Spleen (tissue), 11 donors: ENCODE measurements at regions not wholly inside any gene's neighbourhood (a gene's known extent, or its start where the extent isn't known, plus 50 kb on each side); places are given as distances from the start of the nearest gene placed in this dataset.
"Not testable (repeated sequence)": the region's sequence is repeated elsewhere in the genome, so short reads cannot be mapped to it uniquely, and the experiment has no call there.

ENCODE experiments used
- DNase-seq: peaks from one replicate; pipeline ENCODE4 v3.0.0-alpha.2; 2020
- H3K27ac ChIP-seq, 8 donors: fragments of 200-600 bp; sonication (generic) in 7 of 8; 1 replicate in 4 of 8; 2 replicates in 4 of 8; pipeline versions ENCODE4 v1.5.0 to v1.8.0; 2016 to 2021; ENCODE audit warnings: inconsistent platforms in 4 of 8, mild to moderate bottlenecking in 4 of 8, moderate library complexity in 1 of 8
- H3K27me3 ChIP-seq, 7 donors: fragments of 200-600 bp; sonication (generic) in 6 of 7; replicated peaks in 1 of 7; 1 replicate in 4 of 7; 2 replicates in 3 of 7; pipeline versions ENCODE4 v1.5.0 to v1.8.0; 2016 to 2021; ENCODE audit warnings: inconsistent platforms in 3 of 7, mild to moderate bottlenecking in 1 of 7
- H3K36me3 ChIP-seq, 6 donors: fragments of 200-600 bp; sonication (generic) in 5 of 6; 1 replicate in 4 of 6; 2 replicates in 2 of 6; pipeline versions ENCODE4 v1.5.0 to v1.8.0; 2016 to 2021; ENCODE audit warnings: inconsistent platforms in 2 of 6
- H3K4me1 ChIP-seq, 6 donors: fragments of 200-600 bp; sonication (generic) in 5 of 6; 1 replicate in 3 of 6; 2 replicates in 3 of 6; pipeline versions ENCODE4 v1.5.0 to v1.8.0; 2016 to 2021; ENCODE audit warnings: inconsistent platforms in 3 of 6
- H3K4me3 ChIP-seq, 8 donors: fragments of 200-600 bp; sonication (generic) in 7 of 8; 1 replicate in 4 of 8; 2 replicates in 4 of 8; pipeline versions ENCODE4 v1.5.0 to v1.8.0; 2016 to 2021; ENCODE audit warnings: inconsistent platforms in 4 of 8, mild to moderate bottlenecking in 4 of 8, moderate library complexity in 2 of 8
- H3K9me3 ChIP-seq, 8 donors: fragments of 200-600 bp; sonication (generic) in 7 of 8; 1 replicate in 4 of 8; 2 replicates in 4 of 8; pipeline versions ENCODE4 v1.5.0 to v1.8.0; 2016 to 2021; ENCODE audit warnings: inconsistent platforms in 4 of 8
- POLR2A ChIP-seq, 3 donors: fragments of 450-650 bp; IDR thresholded peaks; one replicate each; pipeline ENCODE4 v1.5.1; 2017; ENCODE audit warnings: antibody characterized with exemption in 3 of 3, mild to moderate bottlenecking in 1 of 3
- POLR2AphosphoS5 ChIP-seq, 3 donors: sonication (generic); formaldehyde crosslinking; IDR thresholded peaks; one replicate each; pipeline ENCODE4 v1.5.1; 2017; ENCODE audit warnings: antibody characterized with exemption in 3 of 3
- WGBS, 5 donors: extraction: QIAGEN DNeasy Blood & Tissue Kit in 3 of 5; methylation state at CpG; one replicate each; pipeline versions ENCODE4 v1.1.5 to v1.1.7; 2013 to 2018; 5-methylcytosine and 5-hydroxymethylcytosine counted together
- intact Hi-C: fragments of 100-400 bp; cut with DNase I; formaldehyde crosslinking; loops from one replicate; pipeline ENCODE4 v1.15.0; 2023; ENCODE audit warnings: low total_unique reads
- TF ChIP-seq, protein P1 (sequence below), 11 experiments: fragments of 200-600 bp in 7 of 11; fragments of 450-650 bp in 4 of 11; sonication (generic) in 4 of 11; IDR thresholded peaks in 8 of 11; conservative IDR thresholded peaks in 3 of 11; 1 replicate in 7 of 11; 2 replicates in 4 of 11; pipeline versions ENCODE4 v1.4.0 to v1.8.0; 2016 to 2021; ENCODE audit warnings: antibody characterized with exemption in 11 of 11, inconsistent platforms in 4 of 11, mild to moderate bottlenecking in 1 of 11
- donor health status: healthy with polysubstance abuse.
- donor health status: DM: no; HTN: no; CAD: no; lungs with moderate emphysema.
- donor health status: DM: no; HTN: no; CAD: no.
- donor health status: Bipolar disorder and iron deficiency.
- donor health status: healthy.
- donor health status: DM: no; HTN: no; CAD: no.
- donor health status: DM: yes; HTN: yes; CAD: no.

DNA sequence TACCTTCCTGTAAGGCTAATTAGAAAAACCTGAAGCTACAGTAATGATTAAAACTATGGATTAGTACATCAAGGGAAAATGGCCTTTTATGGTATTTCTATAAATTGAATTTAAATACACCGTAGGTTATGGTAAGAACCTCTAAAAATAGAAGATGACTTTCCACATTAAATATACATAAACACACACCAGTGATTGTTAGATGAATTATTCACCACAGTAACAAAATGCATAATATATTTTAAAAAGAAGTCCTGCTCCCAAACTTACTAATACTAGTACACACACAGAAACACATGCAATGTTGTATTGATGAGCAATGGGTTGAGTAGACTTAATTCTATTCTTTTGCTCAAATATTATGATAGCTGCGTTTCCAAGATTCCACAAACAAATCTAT is 277.9 kb upstream of the ANKRD50 start:
- intact Hi-C loops = no loop called here

DNA sequence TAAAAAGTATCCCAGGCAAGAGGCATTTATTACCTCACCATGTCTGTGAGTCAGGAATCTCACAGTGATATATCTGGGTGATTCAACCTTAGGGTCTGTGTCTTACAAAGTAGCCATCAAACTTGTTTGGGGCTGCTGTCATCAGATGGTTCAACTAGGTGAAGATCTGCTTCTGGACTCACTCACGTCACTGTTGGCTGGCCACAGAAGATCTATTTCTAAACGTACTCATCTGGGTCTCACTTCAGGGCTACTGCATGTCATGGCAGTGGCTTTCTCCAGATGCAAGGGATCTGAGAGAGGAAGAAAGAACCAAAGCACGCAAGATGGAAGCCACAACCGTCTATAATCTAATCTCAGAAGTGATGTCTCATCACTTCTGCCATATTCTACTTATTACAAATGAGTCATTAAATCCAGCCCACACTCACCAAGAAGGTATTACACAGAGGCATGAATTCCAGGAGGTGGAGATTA is 267.8 kb upstream of the ANKRD50 start:
- Histone ChIP-seq H3K4me3 (no peak overlapping the region), H3K27me3 (no peaks in the 10 kb centered on the region), H3K27ac (no peak overlapping the region), H3K9me3 (no peaks in the 10 kb centered on the region), H3K36me3 (no peaks in the 10 kb centered on the region), H3K4me1 (no peaks in the 10 kb centered on the region)
- DNase-seq = no peak
- 67 to 80% (median 78%) methylated on average over 4 of the region's 4 CpGs for WGBS, 5 donors
- TF ChIP-seq POLR2A (IDR thresholded peaks at IDR 0.05) (no peak), POLR2AphosphoS5 (IDR thresholded peaks at IDR 0.05) (no peak)
- TF ChIP-seq, protein P1, sequence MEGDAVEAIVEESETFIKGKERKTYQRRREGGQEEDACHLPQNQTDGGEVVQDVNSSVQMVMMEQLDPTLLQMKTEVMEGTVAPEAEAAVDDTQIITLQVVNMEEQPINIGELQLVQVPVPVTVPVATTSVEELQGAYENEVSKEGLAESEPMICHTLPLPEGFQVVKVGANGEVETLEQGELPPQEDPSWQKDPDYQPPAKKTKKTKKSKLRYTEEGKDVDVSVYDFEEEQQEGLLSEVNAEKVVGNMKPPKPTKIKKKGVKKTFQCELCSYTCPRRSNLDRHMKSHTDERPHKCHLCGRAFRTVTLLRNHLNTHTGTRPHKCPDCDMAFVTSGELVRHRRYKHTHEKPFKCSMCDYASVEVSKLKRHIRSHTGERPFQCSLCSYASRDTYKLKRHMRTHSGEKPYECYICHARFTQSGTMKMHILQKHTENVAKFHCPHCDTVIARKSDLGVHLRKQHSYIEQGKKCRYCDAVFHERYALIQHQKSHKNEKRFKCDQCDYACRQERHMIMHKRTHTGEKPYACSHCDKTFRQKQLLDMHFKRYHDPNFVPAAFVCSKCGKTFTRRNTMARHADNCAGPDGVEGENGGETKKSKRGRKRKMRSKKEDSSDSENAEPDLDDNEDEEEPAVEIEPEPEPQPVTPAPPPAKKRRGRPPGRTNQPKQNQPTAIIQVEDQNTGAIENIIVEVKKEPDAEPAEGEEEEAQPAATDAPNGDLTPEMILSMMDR (IDR thresholded peaks at IDR 0.05 in 8 of 11, conservative IDR thresholded peaks at IDR 0.05 in 3 of 11) = no peak
- intact Hi-C loops = no loop called here

More for the DNA sequence above, 277.9 kb upstream of the ANKRD50 start:
- no peaks in the 10 kb centered on the region for H3K27me3 ChIP-seq
- H3K4me3 ChIP-seq = no peak overlapping the region
- H3K27ac ChIP-seq = no peak overlapping the region
- DNase-seq = no peak
- H3K9me3 ChIP-seq = no peaks in the 10 kb centered on the region
- H3K4me1 ChIP-seq = no peaks in the 10 kb centered on the region
- WGBS, 5 donors = 70 to 86% (median 77%) methylated on average over 2 of the region's 2 CpGs
- H3K36me3 ChIP-seq = no peaks in the 10 kb centered on the region
- no peak for TF ChIP-seq POLR2A (IDR thresholded peaks at IDR 0.05)
- TF ChIP-seq, protein P1 (IDR thresholded peaks at IDR 0.05 in 8 of 11, conservative IDR thresholded peaks at IDR 0.05 in 3 of 11) = no peak
- no peak for TF ChIP-seq POLR2AphosphoS5 (IDR thresholded peaks at IDR 0.05)

DNA sequence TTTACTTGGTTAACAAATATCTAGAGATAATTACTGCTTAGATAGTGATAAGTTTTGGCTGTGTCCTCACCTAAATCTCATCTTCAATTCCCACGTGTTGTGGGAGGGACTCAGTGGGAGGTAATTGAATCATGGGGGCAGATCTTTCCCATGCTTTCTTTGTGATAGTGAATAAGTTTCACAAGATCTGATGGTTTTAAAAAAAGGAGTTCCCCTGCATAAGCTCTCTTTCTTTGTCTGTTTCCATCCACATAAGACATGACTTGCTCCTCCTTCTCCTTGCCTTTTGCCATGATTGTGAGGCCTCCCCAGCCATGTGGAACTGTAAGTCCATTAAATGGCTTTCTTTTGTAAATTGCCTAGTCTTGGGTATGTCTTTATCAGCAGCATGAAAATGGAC is 266.0 kb upstream of the ANKRD50 start:
- H3K27me3 ChIP-seq, H3K4me1 ChIP-seq, H3K9me3 ChIP-seq, H3K4me3 ChIP-seq, H3K36me3 ChIP-seq, intact Hi-C loops, H3K27ac ChIP-seq, DNase-seq: not testable (repeated sequence)
- WGBS, 5 donors = 52 to 72% (median 67%) methylated on average over 1 of the region's 1 CpG

DNA sequence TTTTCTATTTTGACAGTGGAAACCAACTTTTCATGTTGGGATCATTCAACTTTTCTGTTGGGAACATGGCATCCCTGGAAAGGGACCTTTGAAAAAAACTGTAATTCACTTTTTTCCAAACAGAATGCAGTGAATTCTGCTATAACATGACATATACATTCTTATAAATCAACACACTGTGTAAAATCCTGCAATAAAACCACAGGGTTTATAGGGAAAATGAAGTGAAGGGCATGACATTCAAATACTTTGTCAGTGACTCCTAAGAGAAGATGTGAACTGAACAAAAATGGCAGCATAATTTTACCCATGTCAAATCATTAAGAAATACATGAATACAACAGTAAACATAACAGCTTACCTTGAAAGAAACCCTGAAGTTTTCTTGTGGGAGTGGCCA is 264.5 kb upstream of the ANKRD50 start:
- Histone ChIP-seq H3K27me3 (no peaks in the 10 kb centered on the region), H3K4me1 (no peaks in the 10 kb centered on the region), H3K9me3 (no peaks in the 10 kb centered on the region), H3K27ac (no peak overlapping the region), H3K36me3 (no peaks in the 10 kb centered on the region), H3K4me3 (no peak overlapping the region)
- DNase-seq = no peak
- TF ChIP-seq POLR2A (IDR thresholded peaks at IDR 0.05) (no peak), POLR2AphosphoS5 (IDR thresholded peaks at IDR 0.05) (no peak)
- TF ChIP-seq, protein P1 (IDR thresholded peaks at IDR 0.05 in 8 of 11, conservative IDR thresholded peaks at IDR 0.05 in 3 of 11) = no peak
- intact Hi-C loops = no loop called here

DNA sequence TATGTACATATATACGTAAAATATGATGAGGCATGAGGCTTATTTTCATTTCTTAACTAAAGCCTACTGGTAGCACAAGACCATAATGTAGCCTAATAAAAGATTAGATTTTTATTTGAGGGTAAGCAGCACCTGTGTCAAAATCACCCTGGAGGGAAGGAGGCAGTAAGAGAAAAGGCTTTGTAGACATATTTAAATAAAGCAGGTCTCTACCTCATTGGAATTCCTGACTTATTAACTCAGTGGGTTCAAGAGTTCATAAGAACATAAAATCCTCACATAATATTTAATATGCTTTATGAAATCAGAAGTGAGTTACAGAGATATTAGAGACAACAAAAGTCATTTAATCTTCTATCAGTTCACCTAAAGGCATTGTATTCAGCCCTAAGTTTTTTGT is 261.6 kb upstream of the ANKRD50 start:
- Histone ChIP-seq H3K4me1 (no peaks in the 10 kb centered on the region), H3K4me3 (no peak overlapping the region), H3K9me3 (peaks cover 0 to 9% (median 0%) of the 10 kb centered on the region in 8 donors), H3K27me3 (no peaks in the 10 kb centered on the region), H3K36me3 (no peaks in the 10 kb centered on the region), H3K27ac (no peak overlapping the region)
- no peak for TF ChIP-seq POLR2AphosphoS5 (IDR thresholded peaks at IDR 0.05)
- TF ChIP-seq, protein P1 (IDR thresholded peaks at IDR 0.05 in 8 of 11, conservative IDR thresholded peaks at IDR 0.05 in 3 of 11) = no peak
- no peak for DNase-seq
- intact Hi-C loops = no loop called here
- 77 to 98% (median 94%) methylated on average over 1 of the region's 1 CpG for whole genome bisulfite sequencing, 5 donors
